ENCODE measurements at regions not wholly inside any gene's neighbourhood (a gene's known extent, or its start where the extent isn't known, plus 50 kb on each side); places are given as distances from the start of the nearest gene placed in this dataset.
"Not testable (repeated sequence)": the region's sequence is repeated elsewhere in the genome, so short reads cannot be mapped to it uniquely, and the experiment has no call there.

DNA sequence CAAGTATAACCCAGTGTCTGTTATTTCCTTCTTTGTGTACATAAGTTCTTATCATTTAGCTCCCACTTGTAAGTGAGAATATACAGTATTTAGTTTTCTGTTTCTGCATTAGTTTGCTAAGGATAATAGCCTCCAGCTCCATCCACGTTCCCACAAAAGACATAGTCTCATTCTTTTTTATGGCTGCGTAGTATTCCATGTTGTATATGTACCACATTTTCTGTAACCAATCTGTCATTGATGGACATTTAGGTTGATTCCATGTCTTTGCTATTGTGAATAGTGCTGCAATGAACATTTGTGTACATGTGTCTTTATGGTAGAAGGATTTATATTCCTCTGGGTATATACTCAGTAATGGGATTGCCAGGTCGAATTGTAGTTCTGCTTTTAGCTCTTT lies 95.6 kb downstream of the NXNL2 start:
- H3K4me1 ChIP-seq (ENCODE audit: insufficient read depth, low read length); H3K4me1 Mint-ChIP-seq; H3K36me3 Mint-ChIP-seq; H3K27ac Mint-ChIP-seq; CTCF ChIA-PET (ENCODE audit: partially characterized antibody); H3K36me3 ChIP-seq (ENCODE audit: insufficient read depth, low read length); H3K27me3 ChIP-seq (ENCODE audit: insufficient read depth, low read length); H3K9me3 ChIP-seq (ENCODE audit: control insufficient read depth in 1 of 2, low read length in 2 of 2); H3K4me3 Mint-ChIP-seq; H3K4me3 ChIP-seq (ENCODE audit: low read length in 2 of 2); H3K27me3 Mint-ChIP-seq; H3K27ac ChIP-seq (ENCODE audit: low read depth, low read length); POLR2A ChIA-PET (ENCODE audit: partially characterized antibody); intact Hi-C loops (cut with micrococcal nuclease); H3K9me3 Mint-ChIP-seq; DNase-seq: not testable (repeated sequence)

DNA sequence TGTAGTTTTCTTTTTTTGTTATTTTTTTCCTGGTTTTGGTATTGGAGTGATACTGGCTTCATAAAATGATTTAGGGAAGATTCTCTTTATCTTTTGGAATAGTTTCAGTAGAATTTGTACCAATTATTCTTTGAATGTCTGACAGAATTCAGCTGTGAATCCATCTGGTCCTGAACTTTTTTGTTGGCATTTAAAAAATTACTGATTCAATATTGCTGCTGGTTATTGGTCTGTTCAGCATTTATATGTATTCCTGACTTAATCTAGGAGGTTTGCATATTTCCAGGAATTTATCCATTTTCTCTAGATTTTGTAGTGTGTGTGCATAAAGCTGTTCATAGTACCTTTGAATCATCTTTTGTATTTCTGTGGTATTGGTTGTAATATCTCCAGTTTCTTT lies 100.2 kb downstream of the NXNL2 start:
- Mint-ChIP-seq H3K4me1 (no peaks in the 10 kb centered on the region), H3K9me3 (peaks cover 5 to 39% (median 24%) of the 10 kb centered on the region in 8 donors), H3K27ac (no peak overlapping the region), H3K4me3 (no peak overlapping the region), H3K27me3 (peaks cover 10 to 16% of the 10 kb centered on the region in 2 donors), H3K36me3 (peaks cover 0 to 4% of the 10 kb centered on the region in 2 donors)
- Histone ChIP-seq H3K27me3 (ENCODE audit: insufficient read depth, low read length) (no peaks in the 10 kb centered on the region), H3K27ac (ENCODE audit: low read depth, low read length) (no peak overlapping the region), H3K4me1 (ENCODE audit: insufficient read depth, low read length) (no peaks in the 10 kb centered on the region), H3K36me3 (ENCODE audit: insufficient read depth, low read length) (no peaks in the 10 kb centered on the region), H3K4me3 (ENCODE audit: low read length in 2 of 2) (no peak overlapping the region), H3K9me3 (ENCODE audit: control insufficient read depth in 1 of 2, low read length in 2 of 2) (no peaks in the 10 kb centered on the region)
- CTCF ChIA-PET (ENCODE audit: partially characterized antibody), result no interaction called here
- DNase-seq, result no peak
- intact Hi-C loops (cut with micrococcal nuclease), result no loop called here
- POLR2A ChIA-PET (ENCODE audit: partially characterized antibody), result no interaction called here

DNA sequence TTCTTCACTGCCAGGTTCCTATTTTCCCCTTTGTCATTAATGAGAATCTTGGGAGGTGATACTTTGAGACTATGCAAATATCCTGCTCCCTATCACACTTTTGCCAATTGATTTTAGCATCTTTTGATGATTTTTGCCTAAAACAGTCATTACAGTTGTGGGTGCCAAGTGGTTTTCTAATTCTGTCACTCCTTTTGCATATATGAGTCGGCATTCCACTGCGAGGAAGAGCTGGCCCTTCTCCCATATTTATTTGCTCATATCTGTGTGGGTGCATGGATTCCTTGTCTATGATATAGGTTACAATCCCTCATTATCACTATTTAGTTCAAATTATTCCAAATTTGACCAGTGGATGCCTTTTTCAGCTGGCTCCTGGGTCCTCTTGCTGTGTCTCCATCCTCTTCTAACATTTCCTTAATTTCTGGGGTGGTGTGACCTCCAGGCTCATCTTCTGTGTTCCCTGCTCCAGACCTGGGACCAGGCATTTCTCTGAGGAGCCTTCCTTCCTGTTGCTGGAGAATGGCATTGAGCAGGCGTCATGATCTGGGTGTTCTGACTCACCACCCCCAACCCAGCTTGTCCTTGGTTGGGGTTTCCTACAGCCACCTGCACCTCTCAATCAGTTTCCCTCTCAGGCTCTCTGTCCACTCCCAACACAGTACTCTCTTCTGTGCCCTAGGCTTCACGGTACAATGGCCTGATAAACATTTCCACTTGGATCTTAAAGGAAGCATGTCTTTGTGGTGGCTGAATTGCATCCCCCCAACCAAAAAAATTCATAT lies 106.7 kb downstream of the NXNL2 start:
- POLR2A ChIA-PET (ENCODE audit: partially characterized antibody), result no interaction called here
- H3K36me3 ChIP-seq (ENCODE audit: insufficient read depth, low read length), result no peaks in the 10 kb centered on the region
- H3K4me3 Mint-ChIP-seq, result no peak overlapping the region

DNA sequence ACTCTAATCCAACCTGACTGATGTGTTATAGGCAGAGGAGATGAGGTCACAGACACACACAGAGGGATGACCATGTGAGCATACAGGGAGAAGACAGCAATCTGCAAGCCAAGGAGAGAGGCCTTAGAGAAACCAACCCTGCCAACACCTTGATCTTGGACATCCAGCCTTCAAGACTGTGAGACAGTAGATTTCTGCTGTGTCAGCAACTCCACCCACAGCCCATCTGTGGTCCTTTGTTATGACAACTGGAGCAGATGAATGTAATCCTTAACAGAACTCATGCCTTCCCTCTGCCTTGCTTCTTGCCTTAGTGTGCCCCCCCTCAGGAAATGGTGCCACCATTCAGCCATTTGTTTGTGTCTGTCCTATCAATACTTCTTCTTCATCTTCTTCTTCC lies 107.4 kb downstream of the NXNL2 start:
- H3K27ac ChIP-seq (ENCODE audit: low read depth, low read length), result no peak overlapping the region

More for the DNA sequence above, 106.7 kb downstream of the NXNL2 start:
- Histone ChIP-seq H3K27me3 (ENCODE audit: insufficient read depth, low read length) (no peaks in the 10 kb centered on the region), H3K9me3 (ENCODE audit: control insufficient read depth in 1 of 2, low read length in 2 of 2) (no peaks in the 10 kb centered on the region), H3K4me3 (ENCODE audit: low read length in 2 of 2) (no peak overlapping the region), H3K4me1 (ENCODE audit: insufficient read depth, low read length) (no peaks in the 10 kb centered on the region), H3K27ac (ENCODE audit: low read depth, low read length) (no peak overlapping the region)
- no peaks in the 10 kb centered on the region for H3K4me1 Mint-ChIP-seq
- H3K36me3 Mint-ChIP-seq, result peaks cover 0 to 4% of the 10 kb centered on the region in 2 donors
- H3K9me3 Mint-ChIP-seq, result peaks cover 6 to 41% (median 19%) of the 10 kb centered on the region in 8 donors
- H3K27me3 Mint-ChIP-seq, result peaks cover 9 to 18% of the 10 kb centered on the region in 2 donors
- CTCF ChIA-PET (ENCODE audit: partially characterized antibody), result no interaction called here
- no peak for DNase-seq
- intact Hi-C loops (cut with micrococcal nuclease), result no loop called here
- no peak overlapping the region for H3K27ac Mint-ChIP-seq

DNA sequence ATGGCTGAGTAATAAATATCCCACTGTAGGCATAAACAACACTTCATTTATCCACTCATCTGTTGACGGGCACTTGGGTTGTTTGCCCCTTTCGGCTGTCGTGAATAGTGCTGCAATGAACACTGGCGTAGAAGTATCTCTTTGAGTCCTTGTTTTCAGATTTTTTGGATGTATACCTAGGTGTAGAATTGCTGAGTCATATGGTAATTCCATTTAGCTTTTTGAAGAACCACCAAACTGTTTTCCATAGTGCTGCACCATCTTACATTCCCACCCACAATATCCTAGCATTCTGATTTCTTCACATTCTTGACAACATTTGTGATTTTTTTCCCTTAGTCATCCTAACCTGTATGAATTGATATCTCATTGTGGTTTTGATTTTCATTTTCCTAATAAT lies 109.0 kb downstream of the NXNL2 start:
- H3K9me3 Mint-ChIP-seq, result peaks cover 0 to 18% (median 4%) of the 10 kb centered on the region in 8 donors
- no peaks in the 10 kb centered on the region for H3K36me3 ChIP-seq (ENCODE audit: insufficient read depth, low read length)
- H3K9me3 ChIP-seq (ENCODE audit: control insufficient read depth in 1 of 2, low read length in 2 of 2), result no peaks in the 10 kb centered on the region
- intact Hi-C loops (cut with micrococcal nuclease), result no loop called here
- H3K27me3 ChIP-seq (ENCODE audit: insufficient read depth, low read length), result no peaks in the 10 kb centered on the region
- H3K27ac ChIP-seq (ENCODE audit: low read depth, low read length), result no peak overlapping the region
- H3K4me1 Mint-ChIP-seq, result no peaks in the 10 kb centered on the region
- no peaks in the 10 kb centered on the region for H3K36me3 Mint-ChIP-seq
- peaks cover 12 to 13% of the 10 kb centered on the region in 2 donors for H3K27me3 Mint-ChIP-seq
- CTCF ChIA-PET (ENCODE audit: partially characterized antibody), result no interaction called here
- POLR2A ChIA-PET (ENCODE audit: partially characterized antibody), result no interaction called here
- no peak overlapping the region for H3K4me3 Mint-ChIP-seq
- no peak for DNase-seq
- no peak overlapping the region for H3K4me3 ChIP-seq (ENCODE audit: low read length in 2 of 2)
- no peaks in the 10 kb centered on the region for H3K4me1 ChIP-seq (ENCODE audit: insufficient read depth, low read length)
- no peak overlapping the region for H3K27ac Mint-ChIP-seq

More for the DNA sequence above, 107.4 kb downstream of the NXNL2 start:
- CTCF ChIA-PET (ENCODE audit: partially characterized antibody), result no interaction called here
- Histone ChIP-seq H3K4me3 (ENCODE audit: low read length in 2 of 2) (no peak overlapping the region), H3K9me3 (ENCODE audit: control insufficient read depth in 1 of 2, low read length in 2 of 2) (no peaks in the 10 kb centered on the region), H3K36me3 (ENCODE audit: insufficient read depth, low read length) (no peaks in the 10 kb centered on the region), H3K27me3 (ENCODE audit: insufficient read depth, low read length) (no peaks in the 10 kb centered on the region), H3K4me1 (ENCODE audit: insufficient read depth, low read length) (no peaks in the 10 kb centered on the region)
- peaks cover 16% of the 10 kb centered on the region in 2 donors for H3K27me3 Mint-ChIP-seq
- peaks cover 0 to 4% of the 10 kb centered on the region in 2 donors for H3K36me3 Mint-ChIP-seq
- H3K4me1 Mint-ChIP-seq, result no peaks in the 10 kb centered on the region
- POLR2A ChIA-PET (ENCODE audit: partially characterized antibody), result no interaction called here
- no peak for DNase-seq
- intact Hi-C loops (cut with micrococcal nuclease), result no loop called here
- H3K9me3 Mint-ChIP-seq, result peaks cover 5 to 34% (median 13%) of the 10 kb centered on the region in 8 donors
- no peak overlapping the region for H3K4me3 Mint-ChIP-seq
- no peak overlapping the region for H3K27ac Mint-ChIP-seq

DNA sequence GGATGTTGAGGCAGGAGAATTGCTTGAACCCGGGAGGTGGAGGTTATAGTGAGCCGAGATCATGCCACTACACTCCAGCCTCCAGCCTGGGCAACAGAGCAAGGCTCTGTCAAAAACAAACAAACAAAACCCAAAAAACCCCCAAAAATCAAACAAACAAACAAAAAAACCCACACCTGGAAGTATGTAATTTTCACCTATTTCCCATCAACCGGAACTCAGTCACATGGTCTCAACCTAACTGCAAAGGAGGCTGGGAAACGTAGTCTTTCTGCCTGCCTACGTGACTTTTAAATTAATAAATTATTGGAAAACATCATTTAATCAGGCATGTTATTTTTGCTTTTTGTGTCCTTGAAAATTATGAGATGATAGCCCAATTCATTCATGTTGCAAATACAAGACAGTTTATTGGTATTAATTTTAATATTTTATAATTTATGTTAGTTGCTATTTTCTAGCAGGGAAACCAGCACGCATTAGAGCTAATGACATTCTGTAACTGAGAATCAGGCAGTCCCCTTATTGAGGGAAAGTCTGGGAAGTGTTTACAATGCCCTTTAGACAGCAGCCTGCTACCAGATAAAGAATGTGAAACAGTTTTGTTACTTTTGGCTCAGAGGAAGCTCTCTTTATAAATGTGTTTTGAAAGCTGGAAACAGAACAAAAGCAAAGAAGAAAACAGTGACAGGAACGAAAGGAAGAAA lies 110.3 kb downstream of the NXNL2 start:
- Histone ChIP-seq H3K4me3 (ENCODE audit: low read length in 2 of 2) (no peak overlapping the region), H3K4me1 (ENCODE audit: insufficient read depth, low read length) (no peaks in the 10 kb centered on the region), H3K27ac (ENCODE audit: low read depth, low read length) (no peak overlapping the region), H3K9me3 (ENCODE audit: control insufficient read depth in 1 of 2, low read length in 2 of 2) (no peaks in the 10 kb centered on the region), H3K36me3 (ENCODE audit: insufficient read depth, low read length) (no peaks in the 10 kb centered on the region), H3K27me3 (ENCODE audit: insufficient read depth, low read length) (no peaks in the 10 kb centered on the region)
- intact Hi-C loops (cut with micrococcal nuclease), result no loop called here
- Mint-ChIP-seq H3K27me3 (peaks cover 13% of the 10 kb centered on the region in 2 donors), H3K4me3 (no peak overlapping the region), H3K9me3 (peaks cover 0 to 16% (median 3%) of the 10 kb centered on the region in 8 donors), H3K36me3 (no peaks in the 10 kb centered on the region), H3K27ac (no peak overlapping the region), H3K4me1 (no peaks in the 10 kb centered on the region)
- CTCF ChIA-PET (ENCODE audit: partially characterized antibody), result no interaction called here
- POLR2A ChIA-PET (ENCODE audit: partially characterized antibody), result no interaction called here
- DNase-seq, result no peak

DNA sequence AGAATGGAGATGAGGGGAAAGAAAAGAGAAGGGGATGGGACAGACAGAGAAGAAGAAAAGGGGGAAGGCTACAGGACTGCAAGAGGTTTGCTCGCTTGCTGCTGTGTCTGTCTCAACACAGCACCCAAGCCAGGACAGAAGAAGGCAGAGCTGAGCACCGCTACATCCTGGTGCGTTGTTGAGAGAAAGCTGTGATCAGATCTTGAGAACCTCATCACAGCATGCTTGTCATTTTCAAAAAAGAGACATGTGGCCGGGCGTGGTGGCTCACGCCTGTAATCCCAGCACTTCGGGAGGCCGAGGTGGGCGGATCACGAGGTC lies 110.9 kb downstream of the NXNL2 start:
- no peak overlapping the region for H3K27ac Mint-ChIP-seq
- DNase-seq, result no peak
- no peaks in the 10 kb centered on the region for H3K36me3 Mint-ChIP-seq
- Histone ChIP-seq H3K27me3 (ENCODE audit: insufficient read depth, low read length) (no peaks in the 10 kb centered on the region), H3K4me1 (ENCODE audit: insufficient read depth, low read length) (no peaks in the 10 kb centered on the region), H3K27ac (ENCODE audit: low read depth, low read length) (no peak overlapping the region), H3K4me3 (ENCODE audit: low read length in 2 of 2) (no peak overlapping the region), H3K36me3 (ENCODE audit: insufficient read depth, low read length) (no peaks in the 10 kb centered on the region), H3K9me3 (ENCODE audit: control insufficient read depth in 1 of 2, low read length in 2 of 2) (no peaks in the 10 kb centered on the region)
- no peak overlapping the region for H3K4me3 Mint-ChIP-seq
- peaks cover 15% of the 10 kb centered on the region in 2 donors for H3K27me3 Mint-ChIP-seq
- peaks cover 0 to 16% (median 3%) of the 10 kb centered on the region in 8 donors for H3K9me3 Mint-ChIP-seq
- H3K4me1 Mint-ChIP-seq, result no peaks in the 10 kb centered on the region
- CTCF ChIA-PET (ENCODE audit: partially characterized antibody), result no interaction called here
- intact Hi-C loops (cut with micrococcal nuclease), result no loop called here
- POLR2A ChIA-PET (ENCODE audit: partially characterized antibody), result no interaction called here
